LNCaP clone FGC (cell line): ENCODE measurements at regions not wholly inside any gene's neighbourhood (a gene's known extent, or its start where the extent isn't known, plus 50 kb on each side); places are given as distances from the start of the nearest gene placed in this dataset.

Experiments used
- DNase-seq: peaks from one replicate; pipeline ENCODE4 v3.0.0-alpha.2; 2011; ENCODE audit warnings: low read depth
- H3K4me3 ChIP-seq: 2 replicates; pipeline ENCODE4 v1.5.1; 2011; ENCODE audit warnings: mild to moderate bottlenecking, low read depth, low read length, control low read depth
- CTCF ChIP-seq: IDR thresholded peaks from 2 replicates; pipeline ENCODE4 v1.5.1; 2012; ENCODE audit warnings: mild to moderate bottlenecking; ENCODE audit not compliant: control insufficient read depth, insufficient read depth; ENCODE audit errors: extremely low read depth

DNA sequence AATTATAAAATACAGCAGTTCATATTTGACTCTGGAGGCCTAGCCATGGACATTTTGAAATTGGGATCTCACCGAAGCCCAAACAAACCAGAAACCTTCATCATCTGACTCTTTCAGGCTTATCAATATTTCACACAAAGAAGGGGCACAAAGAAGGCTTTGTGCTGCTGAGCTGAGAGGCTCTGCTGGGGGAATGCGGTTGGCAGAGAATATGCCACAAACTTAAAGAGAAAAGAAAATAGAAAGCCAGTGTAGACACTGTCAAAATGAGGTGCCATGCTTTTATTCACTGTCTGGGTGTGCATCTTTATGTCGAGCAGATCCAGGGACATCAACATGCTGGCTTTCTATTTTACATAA, 162.6 kb downstream of the QPCT start:
- no peak for DNase-seq
- no peak for TF ChIP-seq CTCF
- no peak overlapping the region for H3K4me3 ChIP-seq

- TF ChIP-seq CTCF, result no peak
- H3K4me3 ChIP-seq, result no peak overlapping the region
- DNase-seq, result no peak
These were observed 163.3 kb downstream of the QPCT start for GRCh38 chr2:37507703-37508102.

GRCh38 chr2:37512971-37513370, 158.5 kb downstream of the CDC42EP3 start:
- DNase-seq, result no peak
- no peak for TF ChIP-seq CTCF
- no peak overlapping the region for H3K4me3 ChIP-seq

DNA sequence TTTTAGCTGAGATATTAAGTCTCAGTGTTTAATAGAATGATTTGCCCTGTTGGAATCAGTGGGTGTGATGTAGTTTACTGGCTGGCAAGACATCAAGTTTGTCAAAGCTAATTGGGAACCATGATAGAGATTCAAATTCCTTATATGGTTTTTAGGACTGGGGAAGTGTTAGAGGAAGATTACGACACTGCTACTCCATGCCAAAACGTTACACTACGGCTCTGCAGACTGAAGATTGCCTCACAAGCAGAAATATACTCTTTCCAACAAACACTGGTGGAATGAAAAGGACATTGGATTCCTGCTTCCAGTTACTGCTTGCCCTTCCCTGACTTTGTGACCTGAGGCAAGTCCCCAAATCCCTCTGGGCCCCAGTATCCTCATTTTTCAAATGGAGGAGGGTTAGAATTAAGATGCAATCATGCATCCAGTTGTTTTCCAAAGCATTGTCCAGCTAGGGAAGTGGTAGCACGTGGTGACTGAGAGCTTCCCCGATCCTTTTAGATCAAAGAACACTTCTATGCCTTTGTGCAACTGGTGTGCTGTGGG, 147.6 kb downstream of the CDC42EP3 start:
- TF ChIP-seq CTCF, result no peak
- H3K4me3 ChIP-seq, result no peak overlapping the region
- DNase-seq, result no peak

DNA sequence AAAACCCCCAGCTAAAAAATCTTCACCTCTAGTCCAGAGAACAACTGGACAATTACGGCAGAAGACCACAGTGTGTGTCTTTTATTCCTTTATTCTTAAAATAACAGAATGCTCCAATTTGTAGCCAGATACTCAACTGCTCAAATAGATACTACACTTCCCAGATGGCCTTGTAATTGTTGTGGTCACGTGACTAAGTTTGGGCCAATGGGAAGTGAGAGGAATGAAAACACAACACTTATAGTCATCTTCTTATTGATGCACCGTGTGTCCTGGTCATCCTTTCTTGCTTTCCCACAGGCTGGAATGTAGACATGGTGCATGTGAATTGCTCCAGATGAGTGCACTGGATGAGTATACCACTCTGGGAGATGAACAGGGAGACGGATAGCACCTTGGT, 145.1 kb downstream of the CDC42EP3 start:
- no peak for TF ChIP-seq CTCF
- H3K4me3 ChIP-seq, result no peak overlapping the region
- DNase-seq, result no peak

- no peak for TF ChIP-seq CTCF
- DNase-seq, result no peak
These were observed 144.6 kb downstream of the CDC42EP3 start for GRCh38 chr2:37526856-37527255.

DNA sequence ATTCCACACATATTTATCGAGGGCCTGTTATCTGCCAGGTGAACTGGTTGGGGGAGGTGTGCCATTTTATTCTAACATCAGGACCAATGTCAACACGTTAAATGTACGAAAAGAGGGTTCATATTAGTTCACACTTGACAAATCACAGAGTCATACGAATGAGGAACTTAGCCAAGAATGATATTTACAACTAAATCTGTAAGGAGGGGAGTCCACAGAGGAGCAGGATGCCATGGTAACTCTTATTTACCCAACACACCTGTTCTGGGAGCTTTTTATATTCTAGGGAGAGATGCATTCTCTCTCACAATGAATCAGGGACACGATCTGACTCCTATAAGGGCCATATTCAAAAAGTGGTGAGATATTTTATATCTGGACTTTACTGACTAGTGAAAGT, 144.1 kb downstream of the CDC42EP3 start:
- DNase-seq, result no peak
- no peak overlapping the region for H3K4me3 ChIP-seq
- TF ChIP-seq CTCF, result no peak

More at GRCh38 chr2:37526856-37527255, 144.6 kb downstream of the CDC42EP3 start:
- H3K4me3 ChIP-seq, result no peak overlapping the region
